ENCODE measurements at regions not wholly inside any gene's neighbourhood (a gene's known extent, or its start where the extent isn't known, plus 50 kb on each side); places are given as distances from the start of the nearest gene placed in this dataset.

GRCh38 chr6:23511817-23512216, 614.2 kb upstream of the NRSN1 start:
- TF ChIP-seq CTCF (IDR thresholded peaks at IDR 0.05) (no peak), POLR2A (IDR thresholded peaks at IDR 0.05) (no peak)

Data from right lobe of liver (tissue), 4 donors.